GM12872 (cell line): ENCODE measurements at regions not wholly inside any gene's neighbourhood (a gene's known extent, or its start where the extent isn't known, plus 50 kb on each side); places are given as distances from the start of the nearest gene placed in this dataset.

Source experiments
- CTCF ChIP-seq: IDR thresholded peaks from 3 replicates; pipeline ENCODE4 v1.5.1; 2011; ENCODE audit warnings: low read depth, mild to moderate bottlenecking, low read length, moderate library complexity; ENCODE audit not compliant: insufficient read depth

DNA sequence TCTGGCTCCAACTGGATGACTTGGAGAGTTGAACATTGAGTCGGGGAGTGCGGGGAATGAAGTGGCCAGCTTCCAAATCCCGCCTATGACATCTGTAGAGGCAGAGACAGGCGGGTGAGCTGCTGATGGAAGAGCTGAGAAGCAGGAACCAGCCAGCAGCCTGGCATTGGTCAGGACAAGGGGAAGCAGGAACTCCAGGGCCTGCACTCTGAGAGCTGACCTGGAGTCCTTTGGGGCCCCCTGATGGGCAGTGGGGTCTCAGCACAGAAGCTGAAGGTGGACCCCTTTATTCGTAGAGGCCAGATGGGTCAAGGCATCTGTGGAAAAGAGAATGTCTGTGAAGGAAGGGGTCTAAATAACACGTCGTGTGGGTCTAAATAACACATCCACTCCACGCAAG, 57.0 kb downstream of the SEC61G start:
- TF ChIP-seq CTCF: no peak

DNA sequence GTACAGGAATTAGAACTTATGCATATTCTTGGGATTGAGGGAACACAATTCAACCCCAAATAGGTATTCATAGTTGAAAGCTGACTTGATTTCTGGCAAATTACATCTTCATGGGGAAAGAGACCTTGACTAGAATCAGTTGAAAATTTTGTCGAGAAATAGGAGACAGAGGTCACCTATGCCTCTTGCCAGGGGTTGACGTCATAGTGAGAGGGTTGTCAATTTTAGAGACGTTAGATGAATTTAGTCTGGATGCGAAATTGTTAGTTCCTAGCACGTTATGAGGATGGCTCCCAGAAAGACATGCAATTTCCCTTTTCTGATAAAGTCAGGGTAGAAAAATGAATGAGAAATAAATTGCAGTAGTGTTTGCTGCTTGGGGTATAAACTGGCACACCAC, 59.3 kb downstream of the SEC61G start:
- no peak for TF ChIP-seq CTCF

- no peak for TF ChIP-seq CTCF
Observed at GRCh38 chr7:54697659-54698186, 61.3 kb downstream of the SEC61G start.

DNA sequence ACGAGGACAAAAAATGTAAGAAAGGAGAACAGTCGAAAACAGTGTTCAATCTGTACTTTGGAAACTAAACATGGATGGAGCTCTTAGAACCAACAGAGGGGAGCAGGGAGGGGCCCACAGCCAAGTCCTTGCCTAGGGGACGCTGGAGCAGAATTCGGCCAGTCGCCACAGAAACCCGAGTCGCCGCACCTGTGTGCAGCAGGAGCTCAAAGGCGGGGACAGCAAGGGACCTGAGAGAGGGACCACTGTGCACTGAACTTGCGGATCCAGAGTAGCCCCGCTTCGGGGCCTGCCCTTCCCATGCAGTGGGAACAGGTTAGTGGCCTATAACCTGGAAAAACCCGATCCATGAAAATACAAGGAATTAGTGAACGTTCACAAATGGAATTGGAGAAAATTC, 68.1 kb downstream of the SEC61G start:
- TF ChIP-seq CTCF: no peak

DNA sequence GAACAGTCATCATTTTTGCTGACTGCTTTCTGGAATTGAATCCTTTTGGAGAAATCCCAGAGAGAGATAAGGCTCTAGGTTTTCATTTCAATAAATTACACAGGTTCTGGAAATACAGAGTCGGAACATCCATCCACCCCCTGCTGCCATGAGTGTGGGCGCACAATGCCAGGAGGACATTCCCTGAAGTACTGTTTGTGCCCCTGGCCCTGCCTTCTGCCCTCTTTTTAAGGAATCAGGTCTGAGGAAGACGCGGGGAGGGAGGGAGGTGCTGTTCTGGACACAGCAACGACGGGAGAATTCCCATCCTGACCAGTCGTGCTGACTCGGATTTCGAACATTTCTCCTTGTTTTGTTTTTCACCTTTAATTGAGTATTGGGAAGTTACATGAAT, 69.0 kb downstream of the SEC61G start:
- TF ChIP-seq CTCF: no peak

GRCh38 chr7:54689394-54690049, 69.5 kb downstream of the SEC61G start:
- no peak for TF ChIP-seq CTCF

DNA sequence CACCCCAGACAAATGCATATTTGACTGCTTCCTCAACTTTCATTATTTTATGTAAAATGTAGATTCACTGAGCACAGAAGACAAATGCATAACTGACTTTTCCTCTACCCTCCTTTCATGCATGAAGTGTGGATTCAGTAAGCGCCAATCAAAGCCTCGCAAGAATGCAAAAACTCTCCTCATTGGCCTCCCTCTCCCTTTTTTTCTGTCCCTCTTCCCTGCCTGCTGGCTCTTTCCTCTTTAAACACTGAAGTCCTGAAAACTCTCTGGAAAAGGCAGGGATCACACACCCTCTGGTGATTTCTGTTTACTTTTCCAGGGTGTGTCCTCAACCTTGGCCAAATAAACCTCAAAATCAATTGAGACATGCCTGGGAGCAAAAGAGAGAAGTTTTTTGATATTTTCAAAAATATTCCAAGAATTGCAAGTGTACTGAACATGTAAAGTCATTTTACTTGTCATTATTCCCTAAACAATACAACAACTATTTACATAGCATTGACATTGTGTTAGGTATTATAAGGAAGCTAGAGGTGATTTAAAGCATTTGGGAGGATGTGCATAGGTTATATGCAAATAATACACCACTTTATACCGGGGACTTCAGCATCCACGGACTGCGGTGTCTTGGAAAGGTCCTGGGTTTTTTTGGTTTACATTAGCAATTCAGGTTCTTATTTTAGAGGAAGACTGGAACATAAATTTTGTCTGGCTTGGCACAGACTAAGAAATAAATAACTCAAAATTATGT, 71.4 kb downstream of the SEC61G start:
- no peak for TF ChIP-seq CTCF
